ENCODE measurements at regions not wholly inside any gene's neighbourhood (a gene's known extent, or its start where the extent isn't known, plus 50 kb on each side); places are given as distances from the start of the nearest gene placed in this dataset.

DNA sequence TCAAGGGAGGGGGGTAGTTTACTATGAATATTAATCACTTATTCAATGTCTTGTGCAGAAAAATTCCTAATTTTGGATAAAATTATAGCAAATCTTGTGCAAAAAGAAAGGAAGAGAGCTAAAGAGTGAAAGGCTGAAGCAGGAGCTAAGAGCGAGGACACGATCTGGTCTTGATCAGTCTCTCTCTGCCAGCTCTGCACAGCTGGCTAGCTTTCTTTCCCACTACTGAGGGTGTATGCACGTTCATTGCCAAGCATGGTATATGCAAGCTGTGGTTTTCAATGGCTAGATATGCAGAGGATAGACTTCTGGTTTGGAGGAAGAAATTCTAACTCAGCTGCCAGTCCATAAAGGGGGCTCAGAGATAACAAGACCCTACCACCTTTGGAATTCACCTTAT lies 297.3 kb downstream of the CYRIA start:
- TF ChIP-seq TCF7L2 (IDR thresholded peaks at IDR 0.05; ENCODE audit: borderline replicate concordance, low read depth, low read length) (no peak), KLF17 (tag by site-specific recombination; IDR thresholded peaks at IDR 0.05) (no peak), ZNF157 (tag by site-specific recombination; IDR thresholded peaks at IDR 0.05) (no peak), CTCF (tag by site-specific recombination; IDR thresholded peaks at IDR 0.05) (no peak), GLI4 (tag by site-specific recombination; IDR thresholded peaks at IDR 0.05) (no peak), ZNF549 (tag by site-specific recombination; IDR thresholded peaks at IDR 0.05) (no peak), REST (tag by site-specific recombination; IDR thresholded peaks at IDR 0.05) (no peak), HIC1 (tag by site-specific recombination; IDR thresholded peaks at IDR 0.05) (no peak)
